H1 (cell line): ENCODE measurements at regions not wholly inside any gene's neighbourhood (a gene's known extent, or its start where the extent isn't known, plus 50 kb on each side); places are given as distances from the start of the nearest gene placed in this dataset.

Source experiments
- GABPA ChIP-seq: IDR thresholded peaks from 2 replicates; pipeline ENCODE4 v1.6.1; 2011; ENCODE audit warnings: mild to moderate bottlenecking, low read length, moderate library complexity, borderline replicate concordance; ENCODE audit not compliant: insufficient read depth
- KDM4A ChIP-seq: IDR thresholded peaks from one replicate; pipeline ENCODE4 v1.7.1; 2012; ENCODE audit warnings: low read depth, mild to moderate bottlenecking, moderate library complexity, low read length, inconsistent platforms; ENCODE audit not compliant: severe bottlenecking
- PHF8 ChIP-seq: fragments of 200-600 bp; sonication (generic); conservative IDR thresholded peaks from 2 replicates; pipeline ENCODE4 v1.7.1; 2012; ENCODE audit warnings: low read depth, mild to moderate bottlenecking, inconsistent platforms, low read length, moderate library complexity
- POLR2AphosphoS5 ChIP-seq: IDR thresholded peaks from 2 replicates; pipeline ENCODE4 v1.6.1; 2011; ENCODE audit warnings: low read depth, low read length
- RNF2 ChIP-seq: fragments of 200-900, 300-1000 bp; sonication (generic); IDR thresholded peaks from 2 replicates; pipeline ENCODE4 v1.7.1; 2016; ENCODE audit warnings: borderline replicate concordance, low read depth, mild to moderate bottlenecking, antibody characterized with exemption, low read length; ENCODE audit not compliant: poor library complexity, severe bottlenecking; ENCODE audit errors: missing control alignments
- SAP30 ChIP-seq: fragments of 300-600 bp; sonication (generic); IDR thresholded peaks from 2 replicates; pipeline ENCODE4 v1.7.1; 2012; ENCODE audit warnings: low read length, moderate library complexity, mild to moderate bottlenecking, inconsistent platforms; ENCODE audit not compliant: insufficient read depth, insufficient replicate concordance
- TBP ChIP-seq: IDR thresholded peaks from 2 replicates; pipeline ENCODE4 v1.6.1; 2011; ENCODE audit warnings: low read depth, low read length, improper control_type of control experiment
- TF ChIP-seq, protein P1 (sequence below): fragments of 300-600 bp; sonication (generic); IDR thresholded peaks from 2 replicates; pipeline ENCODE4 v1.7.1; 2012; ENCODE audit warnings: low read length, moderate library complexity, mild to moderate bottlenecking, inconsistent platforms; ENCODE audit not compliant: insufficient replicate concordance
- TF ChIP-seq, protein P2 (sequence below): IDR thresholded peaks from 2 replicates; pipeline ENCODE4 v1.6.1; 2011; ENCODE audit warnings: low read length, improper control_type of control experiment

DNA sequence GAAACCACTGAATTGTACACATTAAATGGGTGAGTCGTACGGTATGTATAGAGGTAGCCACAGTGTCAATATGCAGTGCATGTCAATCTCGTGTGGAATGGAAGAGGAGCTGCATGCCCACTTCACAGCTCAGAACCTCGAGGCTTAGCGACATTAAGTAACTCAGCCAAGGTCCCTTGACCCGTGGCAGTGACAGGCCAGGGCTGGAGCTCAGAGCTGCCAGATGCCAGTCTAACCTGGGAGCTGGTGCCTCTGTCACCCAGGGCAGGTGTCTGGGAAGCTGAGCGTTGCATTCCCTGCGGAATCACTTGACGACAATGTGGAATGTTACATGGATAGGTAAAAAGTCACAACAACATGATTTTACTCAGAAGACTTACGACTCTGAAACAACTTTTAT, 298.1 kb downstream of the FOXL1 start (continued):
- TF ChIP-seq, protein P1, sequence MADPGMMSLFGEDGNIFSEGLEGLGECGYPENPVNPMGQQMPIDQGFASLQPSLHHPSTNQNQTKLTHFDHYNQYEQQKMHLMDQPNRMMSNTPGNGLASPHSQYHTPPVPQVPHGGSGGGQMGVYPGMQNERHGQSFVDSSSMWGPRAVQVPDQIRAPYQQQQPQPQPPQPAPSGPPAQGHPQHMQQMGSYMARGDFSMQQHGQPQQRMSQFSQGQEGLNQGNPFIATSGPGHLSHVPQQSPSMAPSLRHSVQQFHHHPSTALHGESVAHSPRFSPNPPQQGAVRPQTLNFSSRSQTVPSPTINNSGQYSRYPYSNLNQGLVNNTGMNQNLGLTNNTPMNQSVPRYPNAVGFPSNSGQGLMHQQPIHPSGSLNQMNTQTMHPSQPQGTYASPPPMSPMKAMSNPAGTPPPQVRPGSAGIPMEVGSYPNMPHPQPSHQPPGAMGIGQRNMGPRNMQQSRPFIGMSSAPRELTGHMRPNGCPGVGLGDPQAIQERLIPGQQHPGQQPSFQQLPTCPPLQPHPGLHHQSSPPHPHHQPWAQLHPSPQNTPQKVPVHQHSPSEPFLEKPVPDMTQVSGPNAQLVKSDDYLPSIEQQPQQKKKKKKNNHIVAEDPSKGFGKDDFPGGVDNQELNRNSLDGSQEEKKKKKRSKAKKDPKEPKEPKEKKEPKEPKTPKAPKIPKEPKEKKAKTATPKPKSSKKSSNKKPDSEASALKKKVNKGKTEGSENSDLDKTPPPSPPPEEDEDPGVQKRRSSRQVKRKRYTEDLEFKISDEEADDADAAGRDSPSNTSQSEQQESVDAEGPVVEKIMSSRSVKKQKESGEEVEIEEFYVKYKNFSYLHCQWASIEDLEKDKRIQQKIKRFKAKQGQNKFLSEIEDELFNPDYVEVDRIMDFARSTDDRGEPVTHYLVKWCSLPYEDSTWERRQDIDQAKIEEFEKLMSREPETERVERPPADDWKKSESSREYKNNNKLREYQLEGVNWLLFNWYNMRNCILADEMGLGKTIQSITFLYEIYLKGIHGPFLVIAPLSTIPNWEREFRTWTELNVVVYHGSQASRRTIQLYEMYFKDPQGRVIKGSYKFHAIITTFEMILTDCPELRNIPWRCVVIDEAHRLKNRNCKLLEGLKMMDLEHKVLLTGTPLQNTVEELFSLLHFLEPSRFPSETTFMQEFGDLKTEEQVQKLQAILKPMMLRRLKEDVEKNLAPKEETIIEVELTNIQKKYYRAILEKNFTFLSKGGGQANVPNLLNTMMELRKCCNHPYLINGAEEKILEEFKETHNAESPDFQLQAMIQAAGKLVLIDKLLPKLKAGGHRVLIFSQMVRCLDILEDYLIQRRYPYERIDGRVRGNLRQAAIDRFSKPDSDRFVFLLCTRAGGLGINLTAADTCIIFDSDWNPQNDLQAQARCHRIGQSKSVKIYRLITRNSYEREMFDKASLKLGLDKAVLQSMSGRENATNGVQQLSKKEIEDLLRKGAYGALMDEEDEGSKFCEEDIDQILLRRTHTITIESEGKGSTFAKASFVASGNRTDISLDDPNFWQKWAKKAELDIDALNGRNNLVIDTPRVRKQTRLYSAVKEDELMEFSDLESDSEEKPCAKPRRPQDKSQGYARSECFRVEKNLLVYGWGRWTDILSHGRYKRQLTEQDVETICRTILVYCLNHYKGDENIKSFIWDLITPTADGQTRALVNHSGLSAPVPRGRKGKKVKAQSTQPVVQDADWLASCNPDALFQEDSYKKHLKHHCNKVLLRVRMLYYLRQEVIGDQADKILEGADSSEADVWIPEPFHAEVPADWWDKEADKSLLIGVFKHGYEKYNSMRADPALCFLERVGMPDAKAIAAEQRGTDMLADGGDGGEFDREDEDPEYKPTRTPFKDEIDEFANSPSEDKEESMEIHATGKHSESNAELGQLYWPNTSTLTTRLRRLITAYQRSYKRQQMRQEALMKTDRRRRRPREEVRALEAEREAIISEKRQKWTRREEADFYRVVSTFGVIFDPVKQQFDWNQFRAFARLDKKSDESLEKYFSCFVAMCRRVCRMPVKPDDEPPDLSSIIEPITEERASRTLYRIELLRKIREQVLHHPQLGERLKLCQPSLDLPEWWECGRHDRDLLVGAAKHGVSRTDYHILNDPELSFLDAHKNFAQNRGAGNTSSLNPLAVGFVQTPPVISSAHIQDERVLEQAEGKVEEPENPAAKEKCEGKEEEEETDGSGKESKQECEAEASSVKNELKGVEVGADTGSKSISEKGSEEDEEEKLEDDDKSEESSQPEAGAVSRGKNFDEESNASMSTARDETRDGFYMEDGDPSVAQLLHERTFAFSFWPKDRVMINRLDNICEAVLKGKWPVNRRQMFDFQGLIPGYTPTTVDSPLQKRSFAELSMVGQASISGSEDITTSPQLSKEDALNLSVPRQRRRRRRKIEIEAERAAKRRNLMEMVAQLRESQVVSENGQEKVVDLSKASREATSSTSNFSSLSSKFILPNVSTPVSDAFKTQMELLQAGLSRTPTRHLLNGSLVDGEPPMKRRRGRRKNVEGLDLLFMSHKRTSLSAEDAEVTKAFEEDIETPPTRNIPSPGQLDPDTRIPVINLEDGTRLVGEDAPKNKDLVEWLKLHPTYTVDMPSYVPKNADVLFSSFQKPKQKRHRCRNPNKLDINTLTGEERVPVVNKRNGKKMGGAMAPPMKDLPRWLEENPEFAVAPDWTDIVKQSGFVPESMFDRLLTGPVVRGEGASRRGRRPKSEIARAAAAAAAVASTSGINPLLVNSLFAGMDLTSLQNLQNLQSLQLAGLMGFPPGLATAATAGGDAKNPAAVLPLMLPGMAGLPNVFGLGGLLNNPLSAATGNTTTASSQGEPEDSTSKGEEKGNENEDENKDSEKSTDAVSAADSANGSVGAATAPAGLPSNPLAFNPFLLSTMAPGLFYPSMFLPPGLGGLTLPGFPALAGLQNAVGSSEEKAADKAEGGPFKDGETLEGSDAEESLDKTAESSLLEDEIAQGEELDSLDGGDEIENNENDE = no peak
- TF ChIP-seq PHF8 = no peak
- TF ChIP-seq POLR2AphosphoS5 = no peak
- no peak for TF ChIP-seq RNF2
- TF ChIP-seq TBP = no peak
- TF ChIP-seq KDM4A = no peak
- no peak for TF ChIP-seq GABPA
- TF ChIP-seq, protein P2, sequence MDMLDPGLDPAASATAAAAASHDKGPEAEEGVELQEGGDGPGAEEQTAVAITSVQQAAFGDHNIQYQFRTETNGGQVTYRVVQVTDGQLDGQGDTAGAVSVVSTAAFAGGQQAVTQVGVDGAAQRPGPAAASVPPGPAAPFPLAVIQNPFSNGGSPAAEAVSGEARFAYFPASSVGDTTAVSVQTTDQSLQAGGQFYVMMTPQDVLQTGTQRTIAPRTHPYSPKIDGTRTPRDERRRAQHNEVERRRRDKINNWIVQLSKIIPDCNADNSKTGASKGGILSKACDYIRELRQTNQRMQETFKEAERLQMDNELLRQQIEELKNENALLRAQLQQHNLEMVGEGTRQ = no peak
- TF ChIP-seq SAP30 = no peak
